Stomach (tissue), 4 donors: ENCODE measurements at regions not wholly inside any gene's neighbourhood (a gene's known extent, or its start where the extent isn't known, plus 50 kb on each side); places are given as distances from the start of the nearest gene placed in this dataset.

Source experiments
- CTCF ChIP-seq, 7 experiments: fragments of 450-650 bp in 4 of 7; fragments of 200-600 bp in 3 of 7; sonication (generic) in 3 of 7; IDR thresholded peaks; one replicate each; pipeline ENCODE4 v1.5.1; 2016 to 2019; ENCODE audit warnings: antibody characterized with exemption in 7 of 7, control low read depth in 2 of 7, mild to moderate bottlenecking in 1 of 7
- EP300 ChIP-seq: sonication (generic); formaldehyde crosslinking; IDR thresholded peaks from one replicate; pipeline ENCODE4 v1.6.1; 2017; ENCODE audit warnings: antibody characterized with exemption

DNA sequence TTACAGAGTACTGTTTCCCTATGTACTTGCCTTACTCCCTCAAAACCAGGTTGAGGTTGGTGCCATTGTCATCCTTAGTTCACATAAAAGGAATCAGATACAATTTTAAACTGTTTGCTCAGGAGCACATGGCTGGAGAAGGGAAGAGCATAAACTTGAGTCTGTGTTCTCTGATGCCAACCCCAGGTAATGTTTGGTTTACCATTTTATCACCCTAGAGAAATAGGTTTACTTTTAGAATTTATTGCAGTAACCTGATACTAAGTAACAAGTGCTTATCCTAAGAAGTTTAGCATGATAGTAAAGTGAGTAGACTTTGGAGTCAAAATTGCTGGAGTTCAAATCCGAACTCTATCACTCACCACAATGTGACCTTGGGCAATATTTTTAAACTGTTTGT lies 86.3 kb downstream of the RFPL4B start:
- TF ChIP-seq EP300 (no peak), CTCF (IDR thresholded peaks at IDR 0.05) (no peak)
